GM21825 (cell line): ENCODE measurements at regions not wholly inside any gene's neighbourhood (a gene's known extent, or its start where the extent isn't known, plus 50 kb on each side); places are given as distances from the start of the nearest gene placed in this dataset.

Experiments
- ATAC-seq: cut with Tn5 transposase; IDR thresholded peaks from one replicate; pipeline ENCODE4 v1.9.1; 2021; ENCODE audit warnings: mild to moderate bottlenecking, moderate library complexity; ENCODE audit not compliant: unreplicated experiment

GRCh38 chr1:29722598-29722997 is 486.3 kb downstream of the PTPRU start:
- ATAC-seq: no peak

DNA sequence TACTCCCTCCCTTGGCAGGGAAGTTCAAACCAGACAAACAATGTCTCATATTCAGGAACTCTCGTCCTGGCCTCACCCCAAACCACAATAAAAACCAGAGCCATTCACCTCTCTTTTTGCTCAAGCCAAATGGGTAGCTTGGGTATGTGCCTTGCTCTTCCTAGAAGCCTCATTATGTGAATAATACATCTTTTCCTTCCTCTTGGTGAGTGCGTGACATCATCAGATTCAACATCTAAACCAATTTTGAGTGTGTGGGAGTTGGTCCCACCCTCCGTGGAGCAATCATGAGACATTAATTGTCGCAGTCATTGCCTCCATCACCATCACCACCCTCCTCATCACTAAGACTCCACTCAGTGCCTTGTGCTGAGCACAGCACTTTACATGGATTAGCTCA is 482.9 kb downstream of the PTPRU start:
- ATAC-seq: no peak

DNA sequence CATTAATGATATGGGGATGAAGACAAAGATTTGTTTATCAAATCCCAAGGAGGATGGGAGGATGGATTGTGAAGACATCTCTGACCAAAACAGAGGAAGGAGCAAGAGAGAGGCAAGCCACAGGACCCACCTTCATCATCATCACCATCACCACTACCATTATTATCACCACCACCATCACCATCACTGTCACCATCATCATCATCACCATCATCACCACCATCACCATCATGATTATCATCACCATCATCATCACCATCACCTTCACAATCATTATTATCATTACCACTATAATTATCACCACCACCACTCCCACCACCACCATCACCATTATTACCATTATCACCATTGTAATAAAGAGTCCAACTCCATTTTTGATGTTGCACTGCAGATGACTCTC is 482.5 kb downstream of the PTPRU start:
- no peak for ATAC-seq

DNA sequence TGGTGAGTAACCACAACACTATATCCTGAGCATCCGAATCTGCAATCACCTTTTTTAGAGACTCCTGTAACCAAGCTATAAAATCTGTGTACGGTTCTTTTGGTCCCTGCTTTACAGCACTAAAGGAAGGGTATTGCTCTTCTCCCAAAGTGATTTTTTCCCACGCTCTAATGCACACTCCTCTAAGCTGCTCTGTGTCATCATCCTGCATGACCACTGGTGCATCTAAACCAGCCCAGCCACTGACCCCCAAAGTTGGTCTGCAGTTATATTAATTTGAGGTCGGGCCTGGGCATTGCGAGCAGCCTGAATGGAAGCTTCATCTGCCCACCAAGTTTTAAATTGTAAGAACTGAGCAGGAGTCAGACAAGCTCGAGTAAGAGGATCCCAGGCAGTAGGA is 480.0 kb downstream of the PTPRU start:
- no peak for ATAC-seq

DNA sequence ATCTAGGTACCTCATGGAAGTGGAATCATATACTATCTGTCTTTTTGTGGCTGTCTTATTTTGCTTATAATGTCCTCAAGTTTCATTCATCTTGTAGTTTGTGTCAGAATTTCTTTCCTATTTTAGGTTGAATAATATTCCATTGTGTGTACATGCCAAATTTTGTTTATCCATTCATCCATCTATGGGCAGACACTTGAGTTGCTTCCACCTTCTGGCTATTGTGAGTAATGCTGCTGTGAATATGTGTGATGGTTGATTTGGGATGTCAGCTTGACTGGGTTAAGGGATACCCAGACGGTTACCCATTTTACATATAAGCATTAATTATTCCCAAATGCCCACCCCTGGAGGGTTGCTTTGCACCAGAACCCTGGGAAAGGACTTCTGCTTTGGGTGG is 477.5 kb downstream of the PTPRU start:
- ATAC-seq: no peak

GRCh38 chr1:29712801-29713200 is 476.5 kb downstream of the PTPRU start:
- no peak for ATAC-seq

- ATAC-seq: no peak
Observed at GRCh38 chr1:29712284-29712651, 475.9 kb downstream of the PTPRU start.

DNA sequence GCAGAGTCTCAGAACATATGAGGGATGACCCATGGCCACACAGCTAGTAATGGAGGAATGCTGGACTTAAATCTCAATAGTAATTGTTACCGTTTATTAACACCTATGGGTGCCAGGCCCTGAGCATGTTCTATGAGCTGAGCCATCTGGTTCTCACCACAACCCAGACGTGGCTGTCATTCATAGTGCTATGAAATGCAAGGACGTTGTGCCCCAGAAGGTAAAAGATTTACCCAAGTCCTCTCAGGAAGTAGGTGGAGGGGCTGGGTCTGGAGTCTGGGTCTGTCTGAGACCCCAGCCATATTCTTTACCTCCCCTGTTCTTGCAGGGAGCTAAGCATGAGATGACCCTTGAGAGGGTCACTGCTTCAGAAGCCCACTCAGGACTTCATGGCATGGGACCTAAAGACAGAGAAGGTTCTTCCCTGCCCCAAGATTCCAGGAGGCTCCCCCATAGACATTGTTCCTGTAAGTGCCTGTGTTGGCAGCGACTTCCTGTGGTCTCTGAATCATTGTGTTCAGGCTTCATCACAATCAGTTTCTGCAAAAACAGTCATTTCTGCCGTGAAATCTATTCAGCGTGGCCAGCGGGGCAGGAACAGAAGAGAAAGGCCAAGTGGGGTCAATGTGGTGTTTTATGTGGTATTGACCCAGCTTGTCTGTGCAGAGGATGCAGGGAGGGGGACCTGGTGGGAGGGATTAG is 475.4 kb downstream of the PTPRU start:
- ATAC-seq: peak; percentile 47

GRCh38 chr1:29709704-29710280 is 473.5 kb downstream of the PTPRU start:
- ATAC-seq: no peak

- no peak for ATAC-seq
Observed at GRCh38 chr1:29708796-29709703, 472.7 kb downstream of the PTPRU start.

- ATAC-seq: no peak
Observed at GRCh38 chr1:29708381-29708780, 472.1 kb downstream of the PTPRU start.

- ATAC-seq: no peak
Observed at GRCh38 chr1:29707796-29708195, 471.5 kb downstream of the PTPRU start.

DNA sequence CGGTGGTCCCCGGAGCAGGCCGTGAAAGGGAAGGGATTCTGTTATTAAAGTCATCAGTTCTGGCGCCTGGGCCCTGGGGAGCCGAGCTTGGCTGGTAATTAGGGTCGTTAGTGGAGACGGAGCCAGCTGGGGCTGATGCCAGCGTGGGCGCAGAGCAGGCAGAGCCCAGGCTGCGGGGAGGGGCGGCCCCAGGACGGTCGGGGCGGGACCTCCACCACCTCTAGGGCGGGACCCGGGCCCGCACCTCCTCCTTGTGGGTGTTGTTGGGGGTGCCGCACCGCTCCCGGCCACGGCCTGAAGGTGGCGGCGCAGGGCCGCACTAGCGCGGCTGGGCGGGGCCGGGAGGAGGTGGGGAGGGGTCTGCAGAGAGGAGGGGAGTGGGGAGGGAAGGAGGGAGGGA is 470.6 kb downstream of the PTPRU start:
- no peak for ATAC-seq

DNA sequence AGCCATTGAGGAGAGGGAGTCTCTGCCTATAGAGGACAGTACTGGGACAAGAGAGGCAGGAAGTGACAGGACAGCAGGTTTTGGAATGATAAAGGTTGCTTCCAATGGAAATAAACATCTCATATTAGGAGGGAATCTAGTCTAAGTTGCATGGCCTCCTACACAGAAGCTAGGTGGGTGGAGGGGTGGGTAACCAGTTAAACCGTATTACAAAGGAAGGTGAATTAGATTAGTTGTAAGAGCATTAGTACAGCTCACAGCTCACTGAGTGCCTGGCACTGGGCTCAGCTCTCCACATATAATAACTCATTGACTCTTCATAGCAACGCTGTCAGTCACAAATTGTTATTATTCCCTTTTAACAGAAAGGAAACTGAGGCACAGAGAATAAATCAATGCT is 468.1 kb downstream of the PTPRU start:
- ATAC-seq: no peak

- no peak for ATAC-seq
Observed at GRCh38 chr1:29703596-29704370, 467.5 kb downstream of the PTPRU start.

- ATAC-seq: no peak
Observed at GRCh38 chr1:29700491-29700890, 464.2 kb downstream of the PTPRU start.

DNA sequence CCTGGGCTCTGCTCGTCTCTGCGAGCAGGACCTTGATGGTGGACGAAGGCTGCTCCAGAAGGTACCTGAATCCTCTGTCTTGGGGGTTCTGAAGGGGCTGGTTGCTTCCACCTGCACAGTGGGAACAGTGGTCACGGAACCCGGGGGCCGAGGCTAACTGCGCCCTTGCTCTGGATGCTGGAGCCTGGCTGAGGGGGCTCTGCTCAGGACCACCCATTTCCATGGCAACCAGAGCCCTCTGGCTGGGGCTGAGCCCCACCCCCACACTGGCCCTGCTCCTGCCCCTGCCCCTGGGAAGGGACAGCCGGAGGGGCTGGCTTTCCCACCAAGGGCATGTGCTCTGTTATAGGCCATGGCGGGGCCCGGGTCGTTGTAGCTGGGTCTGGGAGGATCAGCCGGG is 462.3 kb downstream of the PTPRU start:
- no peak for ATAC-seq

DNA sequence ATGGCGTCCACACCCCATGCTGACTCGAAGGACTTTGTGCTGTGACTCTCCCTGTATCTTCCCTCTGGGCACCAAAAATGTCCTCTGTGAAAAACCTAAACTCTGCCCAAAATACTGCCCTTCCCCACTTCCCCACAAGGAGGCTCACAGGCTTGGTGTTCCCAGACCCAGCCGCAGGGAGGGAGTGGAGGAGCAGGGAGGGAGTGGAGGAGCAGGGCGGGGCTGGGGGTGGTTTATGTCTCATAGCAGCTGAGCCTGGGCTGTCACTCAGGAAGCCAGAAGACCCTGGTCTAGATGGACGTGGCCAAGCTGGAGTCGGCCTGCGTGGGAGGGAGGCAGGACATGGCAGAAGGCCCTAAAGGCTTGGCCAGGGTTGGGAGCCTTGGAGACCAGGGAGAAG is 461.7 kb downstream of the PTPRU start:
- no peak for ATAC-seq

GRCh38 chr1:29697391-29697780 is 461.1 kb downstream of the PTPRU start:
- ATAC-seq: no peak

- ATAC-seq: no peak
Observed at GRCh38 chr1:29696656-29697390, 460.5 kb downstream of the PTPRU start.

DNA sequence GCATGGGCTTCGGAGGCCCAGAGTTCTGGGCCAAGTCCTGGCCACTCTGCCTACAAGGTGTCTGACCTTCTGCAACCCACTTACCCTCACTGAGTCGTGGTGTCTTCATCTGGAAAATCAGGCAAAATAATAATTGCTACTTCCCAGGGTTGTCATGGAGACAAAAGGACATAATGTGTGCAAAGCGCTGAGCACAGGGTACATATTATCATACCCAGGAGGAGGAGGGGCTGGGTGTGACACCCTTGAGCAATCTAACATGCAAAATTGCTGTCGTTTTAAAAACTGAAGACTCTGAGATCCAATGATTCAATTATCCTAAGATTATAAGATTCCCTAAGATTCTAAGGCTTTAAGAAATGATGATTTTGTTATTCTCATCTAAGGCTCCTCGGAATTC is 459.5 kb downstream of the PTPRU start:
- no peak for ATAC-seq
